H1 (cell line): ENCODE measurements at regions not wholly inside any gene's neighbourhood (a gene's known extent, or its start where the extent isn't known, plus 50 kb on each side); places are given as distances from the start of the nearest gene placed in this dataset.

Source experiments
- CTCF ChIA-PET: fragments of 300-600 bp; sonication (Branson Sonifier 250); formaldehyde crosslinking; loops from one replicate; lab custom pipeline; 2021; ENCODE audit not compliant: partially characterized antibody; lab: Charles Lee
- POLR2A ChIA-PET: fragments of 300-600 bp; sonication (Branson Sonifier 250); formaldehyde crosslinking; loops from one replicate; lab custom pipeline; 2021; ENCODE audit warnings: inconsistent platforms; ENCODE audit not compliant: partially characterized antibody; lab: Charles Lee
- DNase-seq, 2 experiments: peaks; one replicate each; pipeline versions ENCODE4 v3.0.0 to v3.0.0-alpha.2; 2010 to 2022; ENCODE audit warnings: low spot score in 2 of 2, low read depth in 1 of 2, mixed read lengths in 1 of 2
- FAIRE-seq: peaks from 2 replicates; lab custom pipeline; 2011; peaks lifted over from hg19 to GRCh38; lab: Jason Lieb, UNC
- H2AFZ ChIP-seq: 2 replicates; pipeline ENCODE4 v1.8.1; 2012; ENCODE audit warnings: low read length, inconsistent platforms
- H2AK5ac ChIP-seq: 2 replicates; pipeline ENCODE4 v1.6.1; 2013; ENCODE audit warnings: low read depth, low read length
- H2BK120ac ChIP-seq: replicated peaks from 2 replicates; pipeline ENCODE3; 2013; ENCODE audit warnings: low read depth, low read length, inconsistent platforms
- H2BK12ac ChIP-seq: 2 replicates; pipeline ENCODE4 v1.6.1; 2013; ENCODE audit warnings: low read depth, low read length
- H2BK15ac ChIP-seq: 2 replicates; pipeline ENCODE4 v1.6.1; 2013; ENCODE audit warnings: low read length
- H2BK20ac ChIP-seq: 2 replicates; pipeline ENCODE4 v1.6.1; 2013; ENCODE audit warnings: low read length
- H2BK5ac ChIP-seq: 2 replicates; pipeline ENCODE4 v1.6.1; 2013; ENCODE audit warnings: low read depth, low read length
- H3K14ac ChIP-seq: 2 replicates; pipeline ENCODE4 v1.6.1; 2013; ENCODE audit warnings: inconsistent platforms; ENCODE audit not compliant: insufficient read length
- H3K18ac ChIP-seq: 2 replicates; pipeline ENCODE4 v1.6.1; 2013; ENCODE audit warnings: low read length; ENCODE audit errors: extremely low read depth
- H3K23ac ChIP-seq: 2 replicates; pipeline ENCODE4 v1.6.1; 2013; ENCODE audit warnings: inconsistent platforms; ENCODE audit not compliant: insufficient read length
- H3K23me2 ChIP-seq: 2 replicates; pipeline ENCODE4 v1.6.1; 2013; ENCODE audit warnings: low read depth, low read length
- H3K27ac ChIP-seq: 2 replicates; pipeline ENCODE4 v1.6.1; 2011; ENCODE audit warnings: low read depth, low read length, inconsistent platforms
- H3K27me3 ChIP-seq, 4 experiments: replicated peaks in 1 of 4; 1 replicate in 1 of 4; 2 replicates in 3 of 4; pipeline versions ENCODE4 v1.6.1 to v1.8.1; 2011 to 2013; ENCODE audit warnings: low read length in 3 of 4, mild to moderate bottlenecking in 3 of 4, inconsistent platforms in 2 of 4, mixed read lengths in 2 of 4, moderate library complexity in 1 of 4; ENCODE audit not compliant: control insufficient read depth in 3 of 4, insufficient read depth in 3 of 4; ENCODE audit errors: extremely low read depth in 1 of 4
- H3K36me3 ChIP-seq, 4 experiments: 2 replicates each; pipeline versions ENCODE4 v1.6.1 to v1.8.1; 2011 to 2013; ENCODE audit warnings: mild to moderate bottlenecking in 4 of 4, low read length in 3 of 4, moderate library complexity in 2 of 4, control low read depth in 1 of 4, inconsistent platforms in 1 of 4; ENCODE audit not compliant: insufficient read depth in 4 of 4, control insufficient read depth in 2 of 4
- H3K4ac ChIP-seq: replicated peaks from 2 replicates; pipeline ENCODE3; 2013; ENCODE audit warnings: low read length, low read depth, mixed read lengths, inconsistent platforms; ENCODE audit not compliant: insufficient read length
- H3K4me1 ChIP-seq, 4 experiments: replicated peaks in 1 of 4; 1 replicate in 1 of 4; 2 replicates in 3 of 4; pipeline versions ENCODE4 v1.6.1 to v1.8.1; 2011 to 2013; ENCODE audit warnings: low read length in 3 of 4, inconsistent platforms in 2 of 4, mixed read lengths in 1 of 4; ENCODE audit not compliant: insufficient read depth in 4 of 4, control insufficient read depth in 3 of 4
- H3K4me2 ChIP-seq, 2 experiments: 2 replicates each; pipeline versions ENCODE4 v1.6.1 to v1.8.1; 2011 to 2013; ENCODE audit warnings: low read depth in 2 of 2, low read length in 2 of 2, control low read depth in 1 of 2, inconsistent platforms in 1 of 2, mild to moderate bottlenecking in 1 of 2; ENCODE audit not compliant: insufficient read depth in 1 of 2
- H3K4me3 ChIP-seq, 4 experiments: fragments of 200-600, 300-600 bp in 1 of 4; sonication (generic), shearing (Covaris generic), sonication (Bioruptor Twin) in 1 of 4; 2 replicates each; pipeline versions ENCODE4 v1.5.1 to v1.8.1; 2011 to 2016; ENCODE audit warnings: low read length in 4 of 4, low read depth in 3 of 4, control low read depth in 2 of 4, inconsistent platforms in 2 of 4, mild to moderate bottlenecking in 2 of 4, mixed read lengths in 1 of 4, moderate library complexity in 1 of 4; ENCODE audit not compliant: insufficient read depth in 2 of 4; ENCODE audit errors: extremely low read depth in 1 of 4
- H3K56ac ChIP-seq: replicated peaks from 2 replicates; pipeline ENCODE3; 2013; ENCODE audit warnings: low read depth, mild to moderate bottlenecking, mixed read lengths, low read length, inconsistent platforms; ENCODE audit not compliant: insufficient read length
- H3K79me1 ChIP-seq: 2 replicates; pipeline ENCODE4 v1.6.1; 2013; ENCODE audit warnings: low read depth, low read length, control low read depth
- H3K79me2 ChIP-seq, 2 experiments: 2 replicates each; pipeline versions ENCODE4 v1.6.1 to v1.8.1; 2012 to 2013; ENCODE audit warnings: low read length in 2 of 2, mild to moderate bottlenecking in 2 of 2, inconsistent platforms in 1 of 2; ENCODE audit not compliant: insufficient read depth in 2 of 2, control insufficient read depth in 1 of 2
- H3K9ac ChIP-seq, 4 experiments: replicated peaks in 1 of 4; 1 replicate in 1 of 4; 2 replicates in 3 of 4; pipeline versions ENCODE4 v1.6.1 to v1.8.1; 2011 to 2013; ENCODE audit warnings: low read depth in 3 of 4, low read length in 3 of 4, control low read depth in 2 of 4, mild to moderate bottlenecking in 2 of 4, moderate library complexity in 2 of 4, inconsistent platforms in 1 of 4; ENCODE audit errors: extremely low read depth in 1 of 4
- H3K9me3 ChIP-seq, 2 experiments: 2 replicates each; pipeline versions ENCODE4 v1.6.1 to v1.8.1; 2012 to 2013; ENCODE audit warnings: mild to moderate bottlenecking in 2 of 2, moderate library complexity in 2 of 2, control low read depth in 1 of 2, inconsistent platforms in 1 of 2, low read depth in 1 of 2, low read length in 1 of 2, mixed read lengths in 1 of 2; ENCODE audit not compliant: insufficient read depth in 2 of 2
- H4K20me1 ChIP-seq, 2 experiments: replicated peaks in 1 of 2; 2 replicates each; pipeline versions ENCODE3 to v1.8.1; 2011 to 2013; ENCODE audit warnings: inconsistent platforms in 2 of 2, low read length in 2 of 2, mild to moderate bottlenecking in 1 of 2; ENCODE audit not compliant: insufficient read depth in 2 of 2, control insufficient read depth in 1 of 2
- H4K5ac ChIP-seq: 2 replicates; pipeline ENCODE4 v1.6.1; 2013; ENCODE audit warnings: low read length, low read depth, mixed read lengths, inconsistent platforms; ENCODE audit not compliant: insufficient read length
- H4K8ac ChIP-seq: 2 replicates; pipeline ENCODE4 v1.8.0; 2013; ENCODE audit warnings: mild to moderate bottlenecking, moderate library complexity, low read length, inconsistent platforms; ENCODE audit not compliant: insufficient read depth; ENCODE audit errors: extremely low read depth
- H4K91ac ChIP-seq: replicated peaks from 2 replicates; pipeline ENCODE3; 2013; ENCODE audit warnings: low read length, mixed read lengths, inconsistent platforms; ENCODE audit not compliant: insufficient read length
- CBX8 ChIP-seq: fragments of 300-800, 300-1000 bp; sonication (generic); IDR thresholded peaks from 2 replicates; pipeline ENCODE4 v1.7.1; 2016; ENCODE audit warnings: low read depth, low read length, borderline replicate concordance
- CREB1 ChIP-seq: IDR thresholded peaks from 2 replicates; pipeline ENCODE4 v1.6.1; 2012; ENCODE audit warnings: inconsistent platforms
- FOSL1 ChIP-seq: IDR thresholded peaks from 2 replicates; pipeline ENCODE4 v1.6.1; 2011; ENCODE audit warnings: mild to moderate bottlenecking, low read depth, low read length, moderate library complexity; ENCODE audit not compliant: insufficient read depth
- MAFK ChIP-seq: IDR thresholded peaks from 2 replicates; pipeline ENCODE4 v1.6.1; 2012; ENCODE audit warnings: low read depth, mild to moderate bottlenecking, improper control_type of control experiment, low read length
- RXRA ChIP-seq: IDR thresholded peaks from 2 replicates; pipeline ENCODE4 v1.6.1; 2011; ENCODE audit warnings: low read depth, mild to moderate bottlenecking, low read length, moderate library complexity; ENCODE audit not compliant: insufficient read depth
- SAP30 ChIP-seq: fragments of 300-600 bp; sonication (generic); IDR thresholded peaks from 2 replicates; pipeline ENCODE4 v1.7.1; 2012; ENCODE audit warnings: low read length, moderate library complexity, mild to moderate bottlenecking, inconsistent platforms; ENCODE audit not compliant: insufficient read depth, insufficient replicate concordance
- SP4 ChIP-seq: IDR thresholded peaks from 2 replicates; pipeline ENCODE4 v1.6.1; 2012; ENCODE audit warnings: low read length, inconsistent platforms
- WGBS, 2 experiments: shearing (Covaris generic) in 1 of 2; methylation state at CpG; one replicate each; pipeline versions ENCODE4 v1.1.6 to v1.1.7; 2013 to 2015; ENCODE audit warnings: low lambda C conversion rate in 2 of 2, mixed read lengths in 2 of 2, inconsistent platforms in 1 of 2, low coverage in 1 of 2, missing lambda C conversion rate in 1 of 2; ENCODE audit not compliant: insufficient replicate concordance in 2 of 2, insufficient coverage in 1 of 2, insufficient read length in 1 of 2; ENCODE audit errors: extremely low coverage in 1 of 2, missing lambda C conversion rate in 1 of 2; 5-methylcytosine and 5-hydroxymethylcytosine counted together
- TF ChIP-seq, protein P1 (sequence below), 3 experiments: IDR thresholded peaks; 1 replicate in 2 of 3; 2 replicates in 1 of 3; pipeline versions ENCODE4 v1.5.1 to v1.6.1; 2011; ENCODE audit warnings: low read length in 3 of 3, mild to moderate bottlenecking in 3 of 3, inconsistent platforms in 2 of 3, low read depth in 1 of 3, moderate library complexity in 1 of 3; ENCODE audit not compliant: insufficient read depth in 1 of 3; ENCODE audit errors: control extremely low read depth in 1 of 3

DNA sequence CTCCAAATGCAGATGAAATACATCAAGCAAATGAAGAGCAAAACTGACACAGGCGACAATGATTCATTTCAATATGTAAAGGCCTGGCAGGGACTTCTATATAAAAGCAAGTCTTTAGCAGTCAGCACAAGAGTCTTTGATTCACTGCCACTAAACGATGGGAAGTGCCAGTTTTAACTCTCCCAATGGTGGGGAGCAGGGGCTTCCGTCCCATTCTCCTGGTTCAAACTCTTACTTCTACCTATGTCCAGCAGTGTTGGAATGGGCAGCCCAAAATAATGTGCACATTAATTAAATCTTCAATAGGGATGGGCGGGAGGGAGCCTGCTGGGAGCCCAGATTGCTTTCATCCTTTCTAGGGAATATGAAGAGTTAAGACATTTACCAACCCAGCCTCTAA lies 97.5 kb upstream of the MDM1 start:
- no peak overlapping the region for H3K4me2 ChIP-seq
- H2BK120ac ChIP-seq = no peak overlapping the region
- 59% methylated on average over 4 of the region's 4 CpGs; no CpG with 5 or more reads in 1 of the 2 experiments for WGBS, 2 experiments
- H2AK5ac ChIP-seq = no peak overlapping the region
- H3K79me1 ChIP-seq = no peaks in the 10 kb centered on the region
- H3K79me2 ChIP-seq = no peaks in the 10 kb centered on the region
- no peaks in the 10 kb centered on the region for H4K20me1 ChIP-seq
- H2BK20ac ChIP-seq = no peak overlapping the region
- H3K23me2 ChIP-seq = no peaks in the 10 kb centered on the region
- no peak overlapping the region for H4K91ac ChIP-seq
- H3K23ac ChIP-seq = no peak overlapping the region
- no peak overlapping the region for H4K5ac ChIP-seq
- no peak overlapping the region for H3K14ac ChIP-seq
- no peaks in the 10 kb centered on the region for H3K9me3 ChIP-seq
- no peak overlapping the region for H3K56ac ChIP-seq
- no peak overlapping the region for H3K4me3 ChIP-seq
- no peak overlapping the region for H3K4ac ChIP-seq
- TF ChIP-seq FOSL1 = no peak
- TF ChIP-seq SP4 = no peak
- TF ChIP-seq CREB1 = no peak
- TF ChIP-seq SAP30 = no peak
- TF ChIP-seq MAFK = no peak
- no peak for TF ChIP-seq RXRA
- TF ChIP-seq CBX8 = no peak
- TF ChIP-seq, protein P1, sequence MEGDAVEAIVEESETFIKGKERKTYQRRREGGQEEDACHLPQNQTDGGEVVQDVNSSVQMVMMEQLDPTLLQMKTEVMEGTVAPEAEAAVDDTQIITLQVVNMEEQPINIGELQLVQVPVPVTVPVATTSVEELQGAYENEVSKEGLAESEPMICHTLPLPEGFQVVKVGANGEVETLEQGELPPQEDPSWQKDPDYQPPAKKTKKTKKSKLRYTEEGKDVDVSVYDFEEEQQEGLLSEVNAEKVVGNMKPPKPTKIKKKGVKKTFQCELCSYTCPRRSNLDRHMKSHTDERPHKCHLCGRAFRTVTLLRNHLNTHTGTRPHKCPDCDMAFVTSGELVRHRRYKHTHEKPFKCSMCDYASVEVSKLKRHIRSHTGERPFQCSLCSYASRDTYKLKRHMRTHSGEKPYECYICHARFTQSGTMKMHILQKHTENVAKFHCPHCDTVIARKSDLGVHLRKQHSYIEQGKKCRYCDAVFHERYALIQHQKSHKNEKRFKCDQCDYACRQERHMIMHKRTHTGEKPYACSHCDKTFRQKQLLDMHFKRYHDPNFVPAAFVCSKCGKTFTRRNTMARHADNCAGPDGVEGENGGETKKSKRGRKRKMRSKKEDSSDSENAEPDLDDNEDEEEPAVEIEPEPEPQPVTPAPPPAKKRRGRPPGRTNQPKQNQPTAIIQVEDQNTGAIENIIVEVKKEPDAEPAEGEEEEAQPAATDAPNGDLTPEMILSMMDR (IDR thresholded peaks at IDR 0.05; ENCODE audit: control extremely low read depth in 1 of 3, insufficient read depth in 1 of 3, low read depth in 1 of 3, low read length in 3 of 3) = no peak
- FAIRE-seq (no peak), DNase-seq (no peak)
- no peak overlapping the region for H3K9ac ChIP-seq
- peaks cover 0 to 7% (median 1%) of the 10 kb centered on the region in 4 experiments; a peak in 3 of 7 replicates for H3K4me1 ChIP-seq
- H3K27me3 ChIP-seq = no peaks in the 10 kb centered on the region
- no peaks in the 10 kb centered on the region for H3K36me3 ChIP-seq
- no peak overlapping the region for H2BK5ac ChIP-seq
- no peak overlapping the region for H3K27ac ChIP-seq
- no peak overlapping the region for H3K18ac ChIP-seq
- no peak overlapping the region for H4K8ac ChIP-seq
- POLR2A ChIA-PET = no interaction called here
- H2BK15ac ChIP-seq = no peak overlapping the region
- CTCF ChIA-PET = interaction anchor here (0.6 kb wide), 2 partner anchors 21 to 34 kb away, joined by 3 to 4 read pairs; no protein-coding TSS in a partner anchor
- H2AFZ ChIP-seq = no peak overlapping the region
- H2BK12ac ChIP-seq = no peak overlapping the region
